GM12874 (cell line): ENCODE measurements at regions not wholly inside any gene's neighbourhood (a gene's known extent, or its start where the extent isn't known, plus 50 kb on each side); places are given as distances from the start of the nearest gene placed in this dataset.

Experiments used
- CTCF ChIP-seq: IDR thresholded peaks from 2 replicates; pipeline ENCODE4 v1.5.1; 2011; ENCODE audit warnings: low read depth, mild to moderate bottlenecking, control low read depth, low read length, moderate library complexity; ENCODE audit not compliant: insufficient read depth

- no peak for TF ChIP-seq CTCF
Observed at GRCh38 chr7:118898284-118898683, 673.8 kb downstream of the ANKRD7 start.

GRCh38 chr7:118902600-118902999 is 678.1 kb downstream of the ANKRD7 start:
- TF ChIP-seq CTCF = no peak

- no peak for TF ChIP-seq CTCF
Observed at GRCh38 chr7:118907911-118908527, 683.5 kb downstream of the ANKRD7 start.

- TF ChIP-seq CTCF = no peak
Observed at GRCh38 chr7:118918556-118918955, 694.1 kb downstream of the ANKRD7 start.

- TF ChIP-seq CTCF = no peak
Observed at GRCh38 chr7:118938845-118939244, 714.3 kb downstream of the ANKRD7 start.

GRCh38 chr7:118944271-118944670 is 719.8 kb downstream of the ANKRD7 start:
- TF ChIP-seq CTCF = no peak

- no peak for TF ChIP-seq CTCF
Observed at GRCh38 chr7:118945911-118946682, 721.6 kb downstream of the ANKRD7 start.
